ENCODE measurements at regions not wholly inside any gene's neighbourhood (a gene's known extent, or its start where the extent isn't known, plus 50 kb on each side); places are given as distances from the start of the nearest gene placed in this dataset.

GRCh38 chr12:90076851-90077319 is 368.2 kb upstream of the ATP2B1 start:
- ATAC-seq (ENCODE audit: insufficient read depth, low FRiP score): no peak
- WGBS, 2 donors: 47 to 62% methylated on average over 3 of the region's 3 CpGs
- Histone ChIP-seq H3K9ac (ENCODE audit: insufficient read depth in 1 of 2, low read length in 2 of 2) (no peak overlapping the region), H3K4me3 (no peak overlapping the region), H3K27ac (ENCODE audit: low read depth in 1 of 2, low read length in 1 of 2) (no peak overlapping the region), H3K9me3 (ENCODE audit: control insufficient read depth in 4 of 4, insufficient read depth in 3 of 4, low read length in 3 of 4) (no peaks in the 10 kb centered on the region), H3K36me3 (ENCODE audit: control insufficient read depth in 4 of 4, insufficient read depth in 4 of 4, low read length in 4 of 4) (no peaks in the 10 kb centered on the region), H3K27me3 (ENCODE audit: control insufficient read depth in 3 of 3, insufficient read depth in 3 of 3, low read length in 2 of 3) (no peaks in the 10 kb centered on the region), H3K4me1 (ENCODE audit: control insufficient read depth in 5 of 5, insufficient read depth in 5 of 5, low read length in 5 of 5) (no peaks in the 10 kb centered on the region)
- no peak for DNase-seq
- no peak for TF ChIP-seq CTCF (IDR thresholded peaks at IDR 0.05; ENCODE audit: control extremely low read depth, extremely low read depth)

GRCh38 chr12:90075685-90076084 is 367.0 kb upstream of the ATP2B1 start:
- DNase-seq: no peak
- H3K4me1 ChIP-seq (ENCODE audit: control insufficient read depth in 5 of 5, insufficient read depth in 5 of 5, low read length in 5 of 5): no peaks in the 10 kb centered on the region

GRCh38 chr12:90074086-90074485 is 365.4 kb upstream of the ATP2B1 start:
- Histone ChIP-seq H3K4me1 (ENCODE audit: control insufficient read depth in 5 of 5, insufficient read depth in 5 of 5, low read length in 5 of 5) (no peaks in the 10 kb centered on the region), H3K9me3 (ENCODE audit: control insufficient read depth in 4 of 4, insufficient read depth in 3 of 4, low read length in 3 of 4) (no peaks in the 10 kb centered on the region), H3K27ac (ENCODE audit: low read depth in 1 of 2, low read length in 1 of 2) (no peak overlapping the region), H3K4me3 (no peak overlapping the region), H3K27me3 (ENCODE audit: control insufficient read depth in 3 of 3, insufficient read depth in 3 of 3, low read length in 2 of 3) (no peaks in the 10 kb centered on the region), H3K9ac (ENCODE audit: insufficient read depth in 1 of 2, low read length in 2 of 2) (no peak overlapping the region), H3K36me3 (ENCODE audit: control insufficient read depth in 4 of 4, insufficient read depth in 4 of 4, low read length in 4 of 4) (no peaks in the 10 kb centered on the region)
- 95% methylated on average over 2 of the region's 2 CpGs for WGBS, 2 donors
- DNase-seq (no peak), ATAC-seq (ENCODE audit: insufficient read depth, low FRiP score) (no peak)
- no peak for TF ChIP-seq CTCF (IDR thresholded peaks at IDR 0.05; ENCODE audit: control extremely low read depth, extremely low read depth)

More at GRCh38 chr12:90075685-90076084, 367.0 kb upstream of the ATP2B1 start:
- H3K4me3 ChIP-seq: no peak overlapping the region
- H3K9me3 ChIP-seq (ENCODE audit: control insufficient read depth in 4 of 4, insufficient read depth in 3 of 4, low read length in 3 of 4): no peaks in the 10 kb centered on the region
- no peak overlapping the region for H3K27ac ChIP-seq (ENCODE audit: low read depth in 1 of 2, low read length in 1 of 2)
- no peaks in the 10 kb centered on the region for H3K36me3 ChIP-seq (ENCODE audit: control insufficient read depth in 4 of 4, insufficient read depth in 4 of 4, low read length in 4 of 4)
- H3K9ac ChIP-seq (ENCODE audit: insufficient read depth in 1 of 2, low read length in 2 of 2): no peak overlapping the region
- ATAC-seq (ENCODE audit: insufficient read depth, low FRiP score): no peak
- no peak for TF ChIP-seq CTCF (IDR thresholded peaks at IDR 0.05; ENCODE audit: control extremely low read depth, extremely low read depth)
- H3K27me3 ChIP-seq (ENCODE audit: control insufficient read depth in 3 of 3, insufficient read depth in 3 of 3, low read length in 2 of 3): no peaks in the 10 kb centered on the region

GRCh38 chr12:90071996-90072395 is 363.4 kb upstream of the ATP2B1 start:
- ATAC-seq (ENCODE audit: insufficient read depth, low FRiP score) (no peak), DNase-seq (peak in 2 of 3 donors; percentile 18 to 66)
- TF ChIP-seq CTCF (IDR thresholded peaks at IDR 0.05; ENCODE audit: control extremely low read depth, extremely low read depth): no peak
- Histone ChIP-seq H3K36me3 (ENCODE audit: control insufficient read depth in 4 of 4, insufficient read depth in 4 of 4, low read length in 4 of 4) (no peaks in the 10 kb centered on the region), H3K27me3 (ENCODE audit: control insufficient read depth in 3 of 3, insufficient read depth in 3 of 3, low read length in 2 of 3) (no peaks in the 10 kb centered on the region), H3K4me1 (ENCODE audit: control insufficient read depth in 5 of 5, insufficient read depth in 5 of 5, low read length in 5 of 5) (no peaks in the 10 kb centered on the region), H3K4me3 (no peak overlapping the region), H3K9me3 (ENCODE audit: control insufficient read depth in 4 of 4, insufficient read depth in 3 of 4, low read length in 3 of 4) (no peaks in the 10 kb centered on the region), H3K27ac (ENCODE audit: low read depth in 1 of 2, low read length in 1 of 2) (no peak overlapping the region), H3K9ac (ENCODE audit: insufficient read depth in 1 of 2, low read length in 2 of 2) (no peak overlapping the region)
- WGBS, 2 donors: 76 to 82% methylated on average over 8 of the region's 8 CpGs

Measured in lung (tissue), 11 donors.